HG02610 (cell line): ENCODE measurements at regions not wholly inside any gene's neighbourhood (a gene's known extent, or its start where the extent isn't known, plus 50 kb on each side); places are given as distances from the start of the nearest gene placed in this dataset.

Experiments
- ATAC-seq: cut with Tn5 transposase; IDR thresholded peaks from one replicate; pipeline ENCODE4 v1.9.1; 2021; ENCODE audit warnings: mild to moderate bottlenecking, moderate library complexity; ENCODE audit not compliant: unreplicated experiment

GRCh38 chr4:119752936-119753335 lies 124.3 kb upstream of the PDE5A start:
- ATAC-seq, result no peak

- ATAC-seq, result no peak
These were observed 122.2 kb upstream of the PDE5A start for GRCh38 chr4:119750771-119751170.

GRCh38 chr4:119750048-119750447 lies 121.4 kb upstream of the PDE5A start:
- no peak for ATAC-seq

- no peak for ATAC-seq
These were observed 120.2 kb upstream of the PDE5A start for GRCh38 chr4:119748853-119749252.

GRCh38 chr4:119746951-119747350 lies 118.3 kb upstream of the PDE5A start:
- no peak for ATAC-seq

- ATAC-seq, result no peak
These were observed 116.7 kb upstream of the PDE5A start for GRCh38 chr4:119745351-119745750.

GRCh38 chr4:119744580-119744979 lies 116.0 kb upstream of the PDE5A start:
- ATAC-seq, result no peak

GRCh38 chr4:119743644-119744043 lies 115.0 kb upstream of the PDE5A start:
- ATAC-seq, result no peak

- ATAC-seq, result no peak
These were observed 111.2 kb upstream of the PDE5A start for GRCh38 chr4:119739796-119740195.

- ATAC-seq, result no peak
These were observed 110.3 kb upstream of the PDE5A start for GRCh38 chr4:119738901-119739300.

GRCh38 chr4:119736559-119736958 lies 108.0 kb upstream of the PDE5A start:
- ATAC-seq, result no peak

- no peak for ATAC-seq
These were observed 106.6 kb upstream of the PDE5A start for GRCh38 chr4:119735165-119735651.

GRCh38 chr4:119733431-119733830 lies 104.8 kb upstream of the PDE5A start:
- ATAC-seq, result no peak

- no peak for ATAC-seq
These were observed 103.2 kb upstream of the PDE5A start for GRCh38 chr4:119731778-119732177.

- ATAC-seq, result no peak
These were observed 102.6 kb upstream of the PDE5A start for GRCh38 chr4:119731146-119731742.

- ATAC-seq, result no peak
These were observed 102.0 kb upstream of the PDE5A start for GRCh38 chr4:119730671-119730950.

- ATAC-seq, result no peak
These were observed 101.4 kb upstream of the PDE5A start for GRCh38 chr4:119729835-119730670.

- no peak for ATAC-seq
These were observed 100.3 kb upstream of the PDE5A start for GRCh38 chr4:119728692-119729593.

GRCh38 chr4:119728185-119728584 lies 99.6 kb upstream of the PDE5A start:
- no peak for ATAC-seq

GRCh38 chr4:119726505-119726904 lies 97.9 kb upstream of the PDE5A start:
- no peak for ATAC-seq

- ATAC-seq, result no peak
These were observed 97.2 kb upstream of the PDE5A start for GRCh38 chr4:119725688-119726330.
